Amygdala (tissue), 56 donors: ENCODE measurements at regions not wholly inside any gene's neighbourhood (a gene's known extent, or its start where the extent isn't known, plus 50 kb on each side); places are given as distances from the start of the nearest gene placed in this dataset.

Experiments used
- DNase-seq, 56 donors: peaks; one replicate each; lab custom pipeline; 2025; lab: John Stamatoyannopoulos, UW

DNA sequence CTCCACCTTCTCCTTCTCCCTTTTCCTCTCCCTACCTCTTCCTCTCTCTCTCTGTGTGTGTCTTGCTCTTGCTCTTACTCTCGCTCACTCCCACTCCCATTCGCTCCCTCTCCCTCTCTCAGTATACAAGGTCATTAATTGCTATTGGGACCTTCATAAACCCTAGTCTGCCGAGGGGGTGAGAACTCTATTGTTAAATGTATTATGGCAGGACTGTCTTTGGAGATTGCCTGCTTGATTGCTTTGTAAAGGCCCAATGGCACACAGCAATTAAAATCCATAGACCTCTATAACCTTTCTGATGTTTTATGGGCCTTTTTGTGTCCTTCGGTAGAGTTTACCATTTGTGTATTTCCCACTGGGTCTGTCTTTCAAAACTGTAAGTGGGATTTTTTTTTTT, 465.9 kb downstream of the ANXA1 start:
- DNase-seq, result no peak

DNA sequence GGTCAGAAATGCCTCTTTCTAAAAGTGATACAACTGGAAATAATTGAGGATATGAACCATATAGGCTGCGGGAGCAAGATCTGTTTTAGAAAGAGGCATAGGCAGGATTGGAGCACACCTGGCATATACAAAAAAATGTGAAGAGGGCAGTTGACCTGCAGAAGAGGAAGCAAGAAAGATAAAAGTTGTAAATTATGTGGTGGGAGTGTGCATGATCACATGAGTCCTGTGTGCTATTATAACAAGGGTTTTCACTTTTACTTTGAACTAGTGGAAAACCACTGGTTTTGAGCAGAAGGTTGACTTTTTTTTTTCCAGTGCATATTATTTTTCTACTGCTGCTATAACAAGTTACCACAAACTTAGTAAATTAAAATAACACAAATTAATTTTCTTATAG, 489.3 kb downstream of the ANXA1 start:
- no peak for DNase-seq

DNA sequence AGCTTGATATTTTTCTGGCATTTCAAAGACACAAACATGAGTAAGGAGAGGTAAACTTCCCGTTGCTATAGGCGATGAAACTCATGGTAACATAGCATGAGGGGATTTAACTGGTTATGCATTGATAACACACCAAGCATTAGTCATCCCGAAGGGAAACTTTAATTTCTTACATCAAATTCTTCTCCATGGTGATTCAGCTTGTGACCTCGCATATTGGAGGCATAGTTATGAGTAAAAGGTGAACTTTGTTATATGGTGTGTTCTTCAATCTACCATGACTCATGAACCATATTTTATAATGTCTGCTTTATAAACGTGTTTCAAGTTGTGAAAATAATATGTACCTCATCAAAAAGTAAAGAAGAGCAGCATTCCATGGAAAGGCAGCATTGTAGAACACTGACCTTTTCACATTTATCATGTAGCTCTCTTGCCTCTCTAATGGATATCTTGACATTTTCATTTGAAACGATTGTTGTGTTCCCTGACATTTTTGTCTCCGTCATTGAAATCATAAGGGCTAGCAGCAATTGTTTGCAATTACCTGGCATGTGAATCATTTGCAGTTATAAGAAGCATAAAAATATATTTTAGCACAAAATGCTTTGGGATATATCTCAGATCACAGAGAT, 491.8 kb downstream of the ANXA1 start:
- no peak for DNase-seq

DNA sequence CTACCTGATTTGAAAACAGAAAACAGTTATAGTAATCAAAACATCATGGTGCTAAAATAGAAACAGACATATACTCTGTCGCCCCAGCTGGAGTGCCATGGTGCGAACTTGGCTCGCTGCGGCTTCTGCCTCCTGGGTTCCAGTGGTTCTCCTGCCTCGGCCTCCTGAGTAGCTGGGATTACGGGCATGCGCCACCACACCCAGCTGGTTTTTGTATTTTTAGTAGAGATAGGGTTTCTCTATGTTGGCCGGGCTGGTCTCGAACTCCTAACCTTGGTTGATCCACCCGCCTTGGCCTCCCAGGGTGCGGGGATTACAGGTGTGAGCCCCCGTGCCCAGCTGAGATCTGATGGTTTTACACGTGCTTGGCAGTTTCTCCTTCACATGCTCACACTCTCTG, 495.9 kb downstream of the ANXA1 start:
- no peak for DNase-seq

DNA sequence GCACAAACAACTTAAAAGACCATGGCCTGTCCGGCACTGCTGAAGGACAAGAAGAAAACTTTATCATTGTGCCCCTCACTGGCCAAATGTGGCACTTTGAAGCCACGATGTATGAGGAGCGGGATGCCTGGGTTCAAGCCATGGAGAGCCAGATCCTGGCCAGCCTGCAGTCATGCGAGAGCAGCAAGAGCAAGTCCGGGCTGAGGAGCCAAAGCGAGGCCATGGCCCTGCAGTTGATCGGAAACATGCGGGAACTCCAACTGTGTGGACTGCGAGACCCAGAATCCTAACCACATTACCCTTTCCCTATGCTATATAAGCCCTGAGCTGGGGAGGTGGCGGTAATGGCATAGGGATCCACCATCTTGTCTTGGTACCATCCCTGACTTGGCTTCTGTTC, 497.9 kb downstream of the ANXA1 start:
- no peak for DNase-seq

DNA sequence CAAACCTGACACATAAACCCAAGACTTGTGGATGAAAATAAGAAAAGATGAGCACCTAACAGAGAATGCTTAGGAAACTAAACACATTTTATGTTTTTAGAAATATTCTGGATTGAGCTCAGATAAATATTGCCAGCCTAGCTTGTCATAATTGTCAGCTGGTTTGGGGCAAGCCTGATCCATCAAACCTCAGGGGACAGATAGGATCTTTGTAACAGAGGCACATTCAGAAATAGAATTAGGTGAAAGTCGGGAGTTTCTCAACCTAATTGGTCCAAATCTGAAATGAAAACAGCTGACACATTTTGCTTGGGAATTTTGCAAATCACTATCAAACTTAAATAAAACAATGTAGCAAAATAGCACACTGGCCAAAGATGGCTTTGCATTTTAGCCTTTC, 503.7 kb downstream of the ANXA1 start:
- DNase-seq, result no peak

DNA sequence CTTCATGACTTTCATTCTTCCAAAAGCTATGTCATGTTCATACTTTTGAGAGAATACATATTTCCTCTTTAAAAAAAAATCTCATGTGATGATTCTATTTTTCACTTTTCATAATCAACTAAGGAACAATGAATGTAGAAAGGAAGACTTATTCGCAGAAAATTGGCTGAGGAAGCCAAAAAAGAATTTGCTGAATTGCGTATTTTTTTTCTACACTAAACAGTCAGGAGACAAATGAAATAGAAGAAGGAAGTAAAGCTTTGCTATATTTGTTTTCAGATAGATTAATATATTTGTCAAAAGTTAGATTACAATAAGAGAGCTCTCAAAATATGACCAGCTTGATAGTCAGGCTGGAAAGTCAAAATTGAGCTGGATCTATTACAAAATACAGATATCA, 504.2 kb downstream of the ANXA1 start:
- no peak for DNase-seq

DNA sequence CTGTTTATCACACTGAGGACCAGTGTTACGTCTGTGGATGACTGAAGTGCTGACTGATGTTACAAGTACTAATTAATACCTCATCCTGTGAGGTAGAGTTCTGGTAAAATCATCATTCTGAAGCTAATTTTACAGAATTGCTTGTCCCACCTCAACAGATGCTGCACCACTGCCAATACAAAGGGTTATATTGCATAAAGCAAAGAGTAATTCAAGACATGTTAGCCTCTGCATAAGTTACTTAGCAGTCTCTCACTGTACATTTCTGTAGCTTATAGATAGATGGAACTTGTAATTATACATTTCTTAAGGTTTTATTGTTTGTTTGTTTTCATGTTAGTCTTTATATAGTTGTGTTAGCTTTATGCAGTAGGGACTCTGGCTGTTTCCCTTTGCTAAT, 513.6 kb downstream of the ANXA1 start:
- DNase-seq, result no peak

DNA sequence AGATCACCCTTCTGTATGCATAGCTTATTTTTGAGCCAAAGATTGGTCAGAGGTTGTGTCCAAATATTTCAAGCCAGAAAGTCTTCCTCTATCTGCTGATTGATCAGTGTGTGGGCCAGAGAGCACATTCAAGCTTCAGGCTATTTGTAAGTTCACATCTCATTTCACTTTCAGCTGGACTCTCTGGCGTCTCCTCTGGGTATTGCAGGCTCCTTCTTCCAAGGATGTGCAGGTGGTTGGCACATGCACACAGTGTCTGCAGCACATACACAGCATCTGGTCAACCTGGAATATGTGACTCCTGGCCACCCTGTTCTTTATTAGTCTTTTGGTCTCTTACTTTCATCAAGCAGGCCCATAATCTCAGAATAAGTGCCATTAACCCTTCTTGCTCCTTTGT, 516.1 kb downstream of the ANXA1 start:
- no peak for DNase-seq

DNA sequence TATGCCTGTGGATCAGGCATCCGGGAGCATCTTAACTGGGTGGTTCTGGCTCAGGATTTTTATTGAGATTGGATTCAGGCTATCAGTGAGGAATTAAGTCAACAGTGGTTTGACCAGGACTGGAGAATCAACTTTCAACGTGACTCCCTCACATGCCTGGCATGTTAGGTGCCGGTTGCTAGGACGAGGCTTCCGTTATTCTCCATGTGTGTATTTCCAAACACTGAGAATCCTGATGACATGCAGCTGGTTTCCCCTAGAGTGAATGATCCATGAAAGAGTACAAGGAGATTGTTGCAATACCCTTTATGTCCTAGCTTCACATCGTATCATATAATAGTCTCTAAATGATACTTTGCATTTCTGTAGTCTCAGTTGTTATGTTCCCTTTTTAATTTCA, 529.2 kb downstream of the ANXA1 start:
- DNase-seq, result no peak

DNA sequence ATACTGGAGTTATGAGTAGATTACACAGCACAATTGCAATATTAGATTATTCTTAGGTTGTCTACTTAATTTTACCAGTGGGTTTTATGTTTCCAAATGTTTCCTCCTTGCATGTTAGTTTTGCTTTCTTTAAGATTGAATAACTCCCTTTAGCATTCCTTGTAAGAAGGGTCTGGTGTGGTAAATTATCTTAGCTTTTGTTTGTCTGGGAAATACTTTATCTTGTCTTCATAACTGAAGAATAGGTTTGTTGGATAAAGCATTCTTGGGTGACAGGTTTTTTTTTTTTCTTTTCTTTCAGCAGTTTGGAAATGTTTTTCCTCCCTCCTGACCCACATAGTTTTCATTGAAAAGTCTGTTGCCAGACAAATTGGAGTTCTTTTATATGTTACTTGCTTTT, 531.1 kb downstream of the ANXA1 start:
- DNase-seq, result no peak

DNA sequence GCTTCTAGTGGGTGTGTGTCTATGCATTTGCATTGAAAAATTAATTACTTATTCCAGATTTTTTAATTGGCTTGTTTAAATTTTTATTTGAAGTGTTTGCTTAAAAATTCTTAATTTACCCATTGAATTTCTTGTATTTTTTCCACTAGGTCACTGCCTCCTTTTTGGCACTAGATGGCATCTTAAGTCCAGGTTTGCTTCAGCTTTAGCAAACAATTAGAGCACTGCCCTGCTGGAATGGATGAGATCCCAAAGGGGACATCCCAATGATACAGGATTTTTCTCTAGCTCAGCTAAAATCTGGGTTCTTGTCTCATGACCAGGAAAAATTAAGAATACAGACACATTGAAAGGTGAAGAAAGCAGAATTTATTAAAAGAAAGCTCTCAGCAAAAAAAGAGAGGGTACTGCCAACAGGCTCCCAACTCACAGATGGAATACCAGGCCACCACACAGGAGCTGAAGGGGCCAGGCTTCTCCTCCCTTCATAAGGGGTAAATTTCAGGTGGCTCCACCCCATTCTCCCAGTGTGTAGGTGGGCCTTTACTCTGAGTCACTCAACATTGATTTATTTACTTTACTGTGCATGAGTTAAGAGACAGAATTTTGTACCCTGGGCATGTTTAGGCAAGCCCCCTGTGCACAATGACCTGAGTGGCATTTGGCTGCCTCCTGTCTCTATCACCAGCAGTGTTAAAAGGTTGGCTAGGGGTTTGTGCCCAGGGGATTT, 532.4 kb downstream of the ANXA1 start:
- DNase-seq, result no peak

DNA sequence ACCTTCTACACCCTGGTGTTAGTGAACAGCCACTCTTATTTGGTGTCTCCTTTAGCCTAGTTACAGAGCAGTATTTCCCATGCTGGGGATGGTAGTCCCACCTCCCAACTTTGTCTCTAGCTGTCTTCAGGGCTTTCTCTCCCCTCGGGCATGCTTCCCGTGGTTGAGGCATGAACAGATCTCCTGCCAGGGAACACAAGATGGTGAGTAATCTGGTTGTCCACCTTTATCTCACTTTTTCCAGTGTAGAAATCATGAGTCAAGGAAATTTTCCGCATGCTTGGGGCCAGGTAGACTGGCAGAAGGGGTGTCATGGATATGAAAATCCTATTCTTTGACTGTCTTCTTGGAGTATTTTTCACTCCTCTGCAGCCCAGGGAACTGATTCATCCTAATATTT, 532.9 kb downstream of the ANXA1 start:
- no peak for DNase-seq

DNA sequence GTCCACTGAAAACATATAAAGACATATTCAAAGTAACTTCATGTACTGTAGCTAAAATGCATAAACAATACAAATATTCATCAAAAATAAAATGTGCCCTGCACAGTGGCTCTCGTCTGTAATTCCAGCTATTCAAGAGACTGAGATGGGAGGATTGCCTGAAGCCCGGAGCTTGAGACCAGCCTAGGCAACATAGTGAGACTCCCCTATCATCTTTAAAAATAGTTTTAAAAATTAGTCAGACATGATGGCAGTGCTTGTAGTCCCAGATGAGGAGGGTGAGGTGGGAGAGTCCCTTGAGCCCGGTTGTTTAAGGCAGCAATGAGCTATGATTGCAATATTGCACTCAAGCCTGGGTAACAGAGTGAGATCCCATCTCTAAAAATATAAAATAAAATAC, 534.1 kb downstream of the ANXA1 start:
- DNase-seq, result no peak

DNA sequence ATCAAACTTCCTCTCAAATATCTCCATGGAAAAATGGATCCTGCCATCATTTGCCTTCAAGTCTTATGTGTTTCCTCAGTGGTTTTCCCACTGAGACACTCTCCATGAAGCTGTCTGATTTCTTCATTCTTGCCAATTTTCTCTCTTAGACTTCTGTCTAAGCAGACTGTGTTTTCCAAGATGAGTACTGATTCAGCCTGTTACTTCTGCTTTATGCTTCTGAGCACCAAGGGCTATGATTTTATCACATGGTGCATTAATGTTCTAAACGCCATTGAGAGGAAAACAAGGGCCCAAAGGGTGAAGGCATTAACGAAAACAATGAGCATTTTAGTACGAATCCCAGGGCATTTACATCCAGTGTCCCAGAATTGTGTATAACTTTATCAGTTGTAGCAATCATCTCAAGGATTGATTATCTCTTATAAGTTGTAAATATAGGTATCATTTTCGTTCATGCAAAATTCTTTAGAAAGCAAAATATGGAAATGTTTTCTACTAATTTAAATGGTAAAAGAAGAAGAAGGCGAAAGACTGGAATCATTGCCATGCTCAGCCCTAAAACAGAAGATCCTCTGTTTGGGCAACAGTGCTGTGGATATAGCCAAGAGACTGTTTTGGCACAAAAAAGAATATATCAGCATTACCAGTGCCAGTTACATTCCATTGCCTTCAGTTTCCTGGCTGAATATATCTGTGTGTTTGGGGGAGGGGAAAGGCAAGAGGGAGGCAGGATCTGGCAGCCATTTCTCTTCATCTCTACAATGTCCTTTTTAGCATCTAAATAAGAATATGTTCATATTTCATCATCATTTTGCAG, 537.6 kb downstream of the ANXA1 start:
- DNase-seq, result peak in 9 of 56 donors; percentile 1 to 32 (median 6)

DNA sequence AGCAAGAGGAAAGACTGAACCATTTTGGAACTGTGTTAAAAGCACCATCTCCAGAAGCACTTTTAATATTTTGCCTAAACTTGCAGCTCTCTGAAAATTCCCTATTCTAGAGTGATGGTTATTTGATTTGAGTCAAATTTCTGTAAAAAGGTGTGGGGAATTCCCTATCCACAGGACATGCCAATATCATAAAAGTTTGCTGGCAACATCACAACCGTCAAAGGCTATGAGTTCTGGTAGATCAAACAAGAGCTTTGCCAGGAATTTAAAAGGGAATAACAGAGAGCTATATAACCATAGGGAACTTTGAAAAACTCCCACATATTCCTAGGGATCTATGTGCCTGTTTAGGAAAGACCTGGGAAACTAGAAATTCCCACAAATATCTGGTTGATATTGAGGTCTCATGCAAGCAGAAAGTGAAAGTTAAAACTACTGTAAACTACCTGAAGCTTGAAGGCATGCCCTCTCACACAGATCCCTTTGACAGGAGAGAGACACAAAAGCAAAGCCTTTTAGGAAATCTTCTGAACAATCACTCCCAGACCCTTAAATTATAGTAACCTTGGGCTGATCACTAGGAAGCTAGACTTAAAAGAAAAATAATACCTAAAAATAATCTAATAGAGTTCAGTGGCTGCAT, 549.9 kb downstream of the ANXA1 start:
- DNase-seq, result no peak

DNA sequence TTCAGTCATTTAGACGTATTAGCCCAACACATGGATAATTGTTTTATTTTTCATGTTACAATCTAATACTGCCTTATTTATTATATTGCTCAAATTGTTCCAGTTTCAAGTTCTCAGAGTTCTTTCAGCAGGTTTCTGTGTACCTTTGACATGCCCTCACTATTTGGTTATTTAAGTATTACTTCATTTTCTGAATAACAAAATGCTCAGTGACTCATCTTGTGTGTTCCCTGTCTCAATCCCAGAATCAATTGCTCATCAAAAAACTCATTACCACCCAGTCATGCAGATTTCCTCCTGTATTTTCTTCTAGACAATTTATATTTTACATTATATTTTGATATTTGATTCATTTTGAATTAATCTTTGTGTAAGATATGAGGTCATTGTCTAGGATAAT, 562.6 kb downstream of the ANXA1 start:
- no peak for DNase-seq

DNA sequence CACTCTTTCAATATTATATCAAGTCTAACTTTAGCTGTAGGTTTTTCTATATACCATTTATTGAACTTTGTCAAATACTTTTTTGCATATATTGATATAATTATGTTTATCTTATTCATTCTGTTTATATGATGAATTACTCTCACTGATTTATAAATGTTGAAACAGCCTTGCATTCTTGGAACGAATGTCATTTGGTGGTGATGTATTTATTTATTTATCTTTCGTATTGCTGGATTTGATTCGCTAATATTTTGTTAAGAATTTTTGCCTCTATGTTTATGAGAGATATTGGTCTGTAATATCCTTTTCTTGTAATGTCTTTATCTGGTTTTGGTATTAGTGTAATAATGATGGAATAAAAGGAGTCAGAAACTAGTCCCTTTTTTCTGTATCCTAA, 563.9 kb downstream of the ANXA1 start:
- DNase-seq, result no peak

DNA sequence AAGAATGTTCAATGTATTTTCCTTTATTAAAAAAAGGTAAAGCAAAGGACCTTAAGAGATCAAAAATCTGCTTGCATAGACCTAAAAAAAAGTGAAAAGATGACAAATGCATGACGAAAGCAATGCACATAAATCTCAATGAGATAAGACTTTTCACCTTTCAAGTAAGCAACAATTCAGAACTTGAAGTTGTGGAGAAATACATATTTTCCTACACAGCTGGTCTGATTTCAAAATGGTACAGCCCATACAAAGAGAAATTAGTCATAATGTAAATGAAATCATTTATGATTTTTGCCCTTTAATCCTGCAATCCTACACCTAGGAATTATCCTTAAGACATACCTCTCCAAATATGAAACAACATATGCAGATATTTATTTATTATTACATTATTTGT, 568.0 kb downstream of the ANXA1 start:
- DNase-seq, result no peak

DNA sequence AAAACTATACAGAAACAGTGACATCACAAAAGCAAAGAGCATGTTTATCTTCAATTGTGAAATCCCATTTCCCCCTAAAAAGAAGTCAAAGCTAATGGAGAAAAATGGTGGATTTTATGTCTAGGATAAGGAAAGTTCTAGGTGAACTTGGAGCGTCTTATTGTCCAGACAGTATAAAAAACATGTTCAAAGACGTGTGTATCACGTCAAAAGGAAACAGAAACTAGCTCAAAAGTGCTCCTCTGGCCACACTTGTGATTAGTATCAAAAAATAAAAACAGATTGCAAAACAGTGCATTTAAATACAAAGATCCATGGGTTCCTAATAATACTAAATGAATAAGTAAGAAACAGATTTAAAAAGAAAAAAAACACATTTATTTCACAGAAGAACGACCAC, 568.9 kb downstream of the ANXA1 start:
- no peak for DNase-seq

DNA sequence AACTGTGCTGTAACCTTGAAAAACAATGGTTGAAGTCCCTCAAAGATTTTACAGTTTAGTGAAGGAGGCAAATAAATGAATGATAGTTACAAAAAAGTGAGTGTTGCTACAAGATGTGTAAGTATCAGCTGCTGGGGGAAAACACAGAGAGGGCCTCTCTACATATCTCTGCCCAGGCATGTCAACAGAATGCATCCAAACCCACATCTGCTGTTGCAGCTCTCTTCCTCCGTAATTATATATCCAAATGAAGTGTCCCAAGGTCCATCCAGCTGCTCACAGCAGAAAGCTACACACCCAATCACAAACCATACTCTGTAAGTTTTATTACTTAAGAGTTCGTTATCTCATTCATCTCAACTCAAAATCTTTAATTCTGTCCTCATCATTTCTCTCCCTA, 584.6 kb downstream of the ANXA1 start:
- DNase-seq, result no peak
